ENCODE measurements at regions not wholly inside any gene's neighbourhood (a gene's known extent, or its start where the extent isn't known, plus 50 kb on each side); places are given as distances from the start of the nearest gene placed in this dataset.

DNA sequence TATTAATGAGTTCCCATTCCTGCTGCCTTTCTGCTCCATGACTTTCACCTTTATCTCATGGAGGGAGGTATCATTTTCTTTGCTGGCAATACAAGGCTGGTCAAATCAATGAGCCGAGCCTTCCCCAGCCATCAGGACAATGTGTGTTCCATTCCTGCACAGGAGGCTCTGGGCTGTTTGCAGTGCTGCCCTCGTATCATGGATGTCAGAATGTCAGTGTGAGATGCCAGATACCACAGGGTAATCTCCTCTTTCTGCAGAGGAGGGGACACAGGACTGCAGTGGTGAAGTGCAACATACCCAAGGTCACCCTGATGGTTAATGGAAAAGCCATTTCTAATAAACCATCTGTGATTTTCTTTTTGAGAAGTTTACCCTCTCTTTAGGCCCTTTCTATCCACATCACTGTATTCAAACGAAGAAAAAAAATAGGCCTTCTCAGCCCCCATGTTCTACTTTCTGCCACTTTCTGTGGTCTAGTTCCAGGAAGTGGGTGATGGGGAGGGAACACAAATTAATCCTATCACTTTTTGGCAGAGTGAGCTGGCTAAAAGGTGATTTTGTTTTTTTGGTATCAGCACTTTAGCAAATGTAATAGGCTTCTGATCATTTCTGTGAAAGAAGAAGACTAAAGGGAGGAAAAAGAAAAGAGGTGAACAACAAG, 490.2 kb upstream of the BOD1L1 start:
- no peaks in the 10 kb centered on the region for H3K79me2 ChIP-seq (ENCODE audit: insufficient read depth, low read length)
- no peak overlapping the region for H3K4me2 ChIP-seq (ENCODE audit: insufficient read depth, insufficient read length, low read length)
- no peak overlapping the region for H3T11ph ChIP-seq (ENCODE audit: low read length)
- no peaks in the 10 kb centered on the region for H3K27me3 ChIP-seq (ENCODE audit: insufficient read depth, low read length)
- no peak overlapping the region for H2BK12ac ChIP-seq (ENCODE audit: insufficient read length, low read depth, low read length)
- H3K9ac ChIP-seq (ENCODE audit: extremely low read depth, insufficient read length, low read length) = no peak overlapping the region
- no peak overlapping the region for H3K4ac ChIP-seq (ENCODE audit: low read depth, low read length)
- no peak overlapping the region for H4K5ac ChIP-seq (ENCODE audit: insufficient read length, low read depth, low read length)
- H4K20me1 ChIP-seq (ENCODE audit: control insufficient read depth, insufficient read depth, insufficient read length) = no peaks in the 10 kb centered on the region
- H3K23me2 ChIP-seq (ENCODE audit: insufficient read length, low read depth, low read length, poor library complexity, severe bottlenecking) = no peaks in the 10 kb centered on the region
- no CpG with 5 or more reads among the region's 3 CpGs for WGBS (ENCODE audit: extremely low coverage, insufficient read length, low lambda C conversion rate)
- H3K14ac ChIP-seq (ENCODE audit: insufficient read depth, low read length) = no peak overlapping the region
- no peak overlapping the region for H3K23ac ChIP-seq (ENCODE audit: insufficient read length, low read depth, low read length)
- H2BK15ac ChIP-seq (ENCODE audit: low read depth, low read length) = no peak overlapping the region
- Mint-ChIP-seq H3K27me3 (ENCODE audit: low read depth) (no peaks in the 10 kb centered on the region), H3K4me1 (peaks cover 14 to 16% of the 10 kb centered on the region in 2 experiments), H3K36me3 (ENCODE audit: insufficient read depth in 1 of 3, low read depth in 3 of 3) (no peaks in the 10 kb centered on the region; a peak in 1 of 7 replicates), H3K27ac (no peak overlapping the region), H3K9me3 (no peaks in the 10 kb centered on the region), H3K4me3 (no peak overlapping the region)
- H3K56ac ChIP-seq (ENCODE audit: insufficient read length, low read depth, low read length) = no peak overlapping the region
- H3K18ac ChIP-seq (ENCODE audit: insufficient read length, low read depth, low read length) = no peak overlapping the region
- H2BK20ac ChIP-seq (ENCODE audit: low read depth, low read length, poor library complexity, severe bottlenecking) = no peak overlapping the region
- no peak for DNase-seq
- no peaks in the 10 kb centered on the region for H3K79me1 ChIP-seq (ENCODE audit: insufficient read depth, low read depth, low read length, poor library complexity, severe bottlenecking)
- no peak overlapping the region for H4K8ac ChIP-seq (replicated peaks; ENCODE audit: insufficient read length, low read depth, low read length)
- H4K91ac ChIP-seq (ENCODE audit: insufficient read length, low read depth, low read length) = no peak overlapping the region
- H3K9me3 ChIP-seq (ENCODE audit: control insufficient read depth, low read depth, low read length) = no peaks in the 10 kb centered on the region
- no peak overlapping the region for H2AFZ ChIP-seq (ENCODE audit: low read length)
- H3K4me1 ChIP-seq (ENCODE audit: insufficient read depth, low read length) = no peaks in the 10 kb centered on the region; the same call in 1 of the 2 replicates
- no peak overlapping the region for H2BK120ac ChIP-seq (ENCODE audit: low read depth, low read length, poor library complexity, severe bottlenecking)
- no peak overlapping the region for H2AK5ac ChIP-seq (ENCODE audit: insufficient read length, low read length)
- no peak overlapping the region for H2BK5ac ChIP-seq (ENCODE audit: insufficient read length, low read length)
- TF ChIP-seq, protein P1, sequence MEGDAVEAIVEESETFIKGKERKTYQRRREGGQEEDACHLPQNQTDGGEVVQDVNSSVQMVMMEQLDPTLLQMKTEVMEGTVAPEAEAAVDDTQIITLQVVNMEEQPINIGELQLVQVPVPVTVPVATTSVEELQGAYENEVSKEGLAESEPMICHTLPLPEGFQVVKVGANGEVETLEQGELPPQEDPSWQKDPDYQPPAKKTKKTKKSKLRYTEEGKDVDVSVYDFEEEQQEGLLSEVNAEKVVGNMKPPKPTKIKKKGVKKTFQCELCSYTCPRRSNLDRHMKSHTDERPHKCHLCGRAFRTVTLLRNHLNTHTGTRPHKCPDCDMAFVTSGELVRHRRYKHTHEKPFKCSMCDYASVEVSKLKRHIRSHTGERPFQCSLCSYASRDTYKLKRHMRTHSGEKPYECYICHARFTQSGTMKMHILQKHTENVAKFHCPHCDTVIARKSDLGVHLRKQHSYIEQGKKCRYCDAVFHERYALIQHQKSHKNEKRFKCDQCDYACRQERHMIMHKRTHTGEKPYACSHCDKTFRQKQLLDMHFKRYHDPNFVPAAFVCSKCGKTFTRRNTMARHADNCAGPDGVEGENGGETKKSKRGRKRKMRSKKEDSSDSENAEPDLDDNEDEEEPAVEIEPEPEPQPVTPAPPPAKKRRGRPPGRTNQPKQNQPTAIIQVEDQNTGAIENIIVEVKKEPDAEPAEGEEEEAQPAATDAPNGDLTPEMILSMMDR (conservative IDR thresholded peaks at IDR 0.05) = no peak
- H3K27ac ChIP-seq (ENCODE audit: insufficient read length, low read depth, low read length) = no peak overlapping the region

All from H9 (cell line).